ENCODE measurements at regions not wholly inside any gene's neighbourhood (a gene's known extent, or its start where the extent isn't known, plus 50 kb on each side); places are given as distances from the start of the nearest gene placed in this dataset.
"Not testable (repeated sequence)": the region's sequence is repeated elsewhere in the genome, so short reads cannot be mapped to it uniquely, and the experiment has no call there.

- DNase-seq (ENCODE audit: low read depth in 2 of 2), result no peak
Observed at GRCh38 chr7:12985752-12986151, 298.3 kb downstream of the ARL4A start.

- DNase-seq (ENCODE audit: low read depth in 2 of 2), result no peak
Observed at GRCh38 chr7:12987238-12987637, 299.8 kb downstream of the ARL4A start.

GRCh38 chr7:12990440-12990839 is 303.0 kb downstream of the ARL4A start:
- DNase-seq (ENCODE audit: low read depth in 2 of 2), result no peak

- no peak for DNase-seq (ENCODE audit: low read depth in 2 of 2)
Observed at GRCh38 chr7:12993025-12993424, 305.6 kb downstream of the ARL4A start.

GRCh38 chr7:12995912-12996469 is 308.6 kb downstream of the ARL4A start:
- no peak for DNase-seq (ENCODE audit: low read depth in 2 of 2)

GRCh38 chr7:13007331-13007730 is 319.9 kb downstream of the ARL4A start:
- DNase-seq (ENCODE audit: low read depth in 2 of 2), result no peak

- DNase-seq (ENCODE audit: low read depth in 2 of 2), result no peak
Observed at GRCh38 chr7:13009517-13009916, 322.1 kb downstream of the ARL4A start.

- DNase-seq (ENCODE audit: low read depth in 2 of 2), result no peak
Observed at GRCh38 chr7:13014011-13014410, 326.6 kb downstream of the ARL4A start.

- no peak for DNase-seq (ENCODE audit: low read depth in 2 of 2)
Observed at GRCh38 chr7:13016036-13016581, 328.7 kb downstream of the ARL4A start.

- no peak for DNase-seq (ENCODE audit: low read depth in 2 of 2)
Observed at GRCh38 chr7:13016592-13017332, 329.3 kb downstream of the ARL4A start.

GRCh38 chr7:13017333-13017857 is 330.0 kb downstream of the ARL4A start:
- no peak for DNase-seq (ENCODE audit: low read depth in 2 of 2)

GRCh38 chr7:13017881-13018280 is 330.4 kb downstream of the ARL4A start:
- no peak for DNase-seq (ENCODE audit: low read depth in 2 of 2)

- no peak for DNase-seq (ENCODE audit: low read depth in 2 of 2)
Observed at GRCh38 chr7:13021566-13022300, 334.3 kb downstream of the ARL4A start.

- DNase-seq (ENCODE audit: low read depth in 2 of 2), result no peak
Observed at GRCh38 chr7:13024121-13024674, 336.8 kb downstream of the ARL4A start.

- DNase-seq (ENCODE audit: low read depth in 2 of 2), result not testable (repeated sequence)
Observed at GRCh38 chr7:13025043-13025442, 337.6 kb downstream of the ARL4A start.

- no peak for DNase-seq (ENCODE audit: low read depth in 2 of 2)
Observed at GRCh38 chr7:13027321-13027720, 339.9 kb downstream of the ARL4A start.

GRCh38 chr7:13028036-13028824 is 340.8 kb downstream of the ARL4A start:
- no peak for DNase-seq (ENCODE audit: low read depth in 2 of 2)

- DNase-seq (ENCODE audit: low read depth in 2 of 2), result no peak
Observed at GRCh38 chr7:13028825-13029099, 341.3 kb downstream of the ARL4A start.

GRCh38 chr7:13031468-13031867 is 344.0 kb downstream of the ARL4A start:
- DNase-seq (ENCODE audit: low read depth in 2 of 2), result no peak

GRCh38 chr7:13032084-13032483 is 344.7 kb downstream of the ARL4A start:
- no peak for DNase-seq (ENCODE audit: low read depth in 2 of 2)

- no peak for DNase-seq (ENCODE audit: low read depth in 2 of 2)
Observed at GRCh38 chr7:13032576-13032975, 345.1 kb downstream of the ARL4A start.

GRCh38 chr7:13034693-13035092 is 347.3 kb downstream of the ARL4A start:
- DNase-seq (ENCODE audit: low read depth in 2 of 2), result no peak
